ENCODE measurements at regions not wholly inside any gene's neighbourhood (a gene's known extent, or its start where the extent isn't known, plus 50 kb on each side); places are given as distances from the start of the nearest gene placed in this dataset.

- DNase-seq (ENCODE audit: extremely low read depth, low read depth) = peak; percentile 39
- no peak for TF ChIP-seq CTCF (IDR thresholded peaks at IDR 0.05; ENCODE audit: low read depth, low read length)
Measured at GRCh38 chr19:46944918-46945628, 74.6 kb upstream of the NPAS1 start.

- no peak for TF ChIP-seq CTCF (IDR thresholded peaks at IDR 0.05; ENCODE audit: low read depth, low read length)
- no peak for DNase-seq (ENCODE audit: extremely low read depth, low read depth)
Measured at GRCh38 chr19:46945694-46946489, 73.7 kb upstream of the NPAS1 start.

GRCh38 chr19:46946611-46947238, 72.9 kb upstream of the NPAS1 start:
- DNase-seq (ENCODE audit: extremely low read depth, low read depth) = no peak
- no peak for TF ChIP-seq CTCF (IDR thresholded peaks at IDR 0.05; ENCODE audit: low read depth, low read length)

- TF ChIP-seq CTCF (IDR thresholded peaks at IDR 0.05; ENCODE audit: low read depth, low read length) = no peak
- DNase-seq (ENCODE audit: extremely low read depth, low read depth) = no peak
Measured at GRCh38 chr19:46947866-46948265, 71.8 kb upstream of the NPAS1 start.

GRCh38 chr19:46950526-46951170, 69.0 kb upstream of the NPAS1 start:
- DNase-seq (ENCODE audit: extremely low read depth, low read depth) = no peak

More at GRCh38 chr19:46950526-46951170, 69.0 kb upstream of the NPAS1 start:
- no peak for TF ChIP-seq CTCF (IDR thresholded peaks at IDR 0.05; ENCODE audit: low read depth, low read length)
